ENCODE measurements at regions not wholly inside any gene's neighbourhood (a gene's known extent, or its start where the extent isn't known, plus 50 kb on each side); places are given as distances from the start of the nearest gene placed in this dataset.

GRCh38 chr21:15204970-15205286, 140.1 kb upstream of the NRIP1 start:
- no peak for DNase-seq (ENCODE audit: low read depth)
- no peak overlapping the region for H3K4me3 ChIP-seq (ENCODE audit: low read depth, low read length)
- no peak for TF ChIP-seq CTCF (IDR thresholded peaks at IDR 0.05; ENCODE audit: control insufficient read depth, extremely low read depth, insufficient read depth)

- TF ChIP-seq CTCF (IDR thresholded peaks at IDR 0.05; ENCODE audit: control insufficient read depth, extremely low read depth, insufficient read depth) = no peak
- DNase-seq (ENCODE audit: low read depth) = no peak
These were observed 141.7 kb upstream of the NRIP1 start for GRCh38 chr21:15206514-15206913.

GRCh38 chr21:15207231-15207630, 142.4 kb upstream of the NRIP1 start:
- H3K4me3 ChIP-seq (ENCODE audit: low read depth, low read length) = no peak overlapping the region
- TF ChIP-seq CTCF (IDR thresholded peaks at IDR 0.05; ENCODE audit: control insufficient read depth, extremely low read depth, insufficient read depth) = no peak
- no peak for DNase-seq (ENCODE audit: low read depth)

More at GRCh38 chr21:15206514-15206913, 141.7 kb upstream of the NRIP1 start:
- no peak overlapping the region for H3K4me3 ChIP-seq (ENCODE audit: low read depth, low read length)

GRCh38 chr21:15207635-15208370, 143.0 kb upstream of the NRIP1 start:
- no peak overlapping the region for H3K4me3 ChIP-seq (ENCODE audit: low read depth, low read length)
- no peak for TF ChIP-seq CTCF (IDR thresholded peaks at IDR 0.05; ENCODE audit: control insufficient read depth, extremely low read depth, insufficient read depth)
- no peak for DNase-seq (ENCODE audit: low read depth)

GRCh38 chr21:15208786-15209185, 144.0 kb upstream of the NRIP1 start:
- no peak for TF ChIP-seq CTCF (IDR thresholded peaks at IDR 0.05; ENCODE audit: control insufficient read depth, extremely low read depth, insufficient read depth)
- no peak for DNase-seq (ENCODE audit: low read depth)

GRCh38 chr21:15209224-15209623, 144.4 kb upstream of the NRIP1 start:
- no peak overlapping the region for H3K4me3 ChIP-seq (ENCODE audit: low read depth, low read length)
- no peak for DNase-seq (ENCODE audit: low read depth)
- TF ChIP-seq CTCF (IDR thresholded peaks at IDR 0.05; ENCODE audit: control insufficient read depth, extremely low read depth, insufficient read depth) = no peak

More at GRCh38 chr21:15208786-15209185, 144.0 kb upstream of the NRIP1 start:
- H3K4me3 ChIP-seq (ENCODE audit: low read depth, low read length) = no peak overlapping the region

GRCh38 chr21:15210235-15210678, 145.5 kb upstream of the NRIP1 start:
- TF ChIP-seq CTCF (IDR thresholded peaks at IDR 0.05; ENCODE audit: control insufficient read depth, extremely low read depth, insufficient read depth) = no peak
- no peak overlapping the region for H3K4me3 ChIP-seq (ENCODE audit: low read depth, low read length)
- DNase-seq (ENCODE audit: low read depth) = no peak
